ENCODE measurements at regions not wholly inside any gene's neighbourhood (a gene's known extent, or its start where the extent isn't known, plus 50 kb on each side); places are given as distances from the start of the nearest gene placed in this dataset.

DNA sequence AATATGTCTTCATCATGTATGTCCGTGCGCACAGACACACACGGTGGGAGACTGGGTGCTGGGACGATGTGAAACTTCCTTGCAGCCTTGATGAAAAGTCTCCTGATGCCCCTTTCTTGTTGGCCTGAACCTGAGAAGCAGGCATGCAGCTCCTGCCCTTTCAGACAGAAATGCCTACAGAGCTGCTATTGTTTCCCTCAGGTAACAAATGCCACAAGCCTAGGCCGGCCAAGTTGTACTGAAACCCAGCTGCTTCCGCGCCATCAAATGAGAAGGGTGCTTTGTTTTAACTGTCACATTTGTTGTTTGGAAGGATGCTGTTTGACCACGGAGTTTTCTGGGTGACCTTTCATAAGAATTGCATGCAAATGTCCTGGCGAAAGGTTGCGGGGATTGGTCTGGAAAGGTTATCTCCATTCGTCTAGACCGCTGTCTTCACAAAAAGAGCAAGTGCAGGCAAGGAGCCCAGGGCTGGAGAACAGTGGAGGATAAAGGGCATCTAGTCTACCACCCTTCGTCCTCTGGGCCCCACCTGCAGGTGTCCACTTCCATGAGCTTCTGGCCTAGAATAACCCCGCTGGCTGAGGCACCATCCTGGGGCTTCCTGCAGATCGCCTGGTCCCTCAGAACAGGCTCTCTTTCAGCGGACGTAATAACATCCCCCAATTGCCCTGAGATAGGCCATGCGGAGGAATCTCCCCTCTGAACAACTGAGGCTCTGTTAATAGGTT is 197.2 kb downstream of the SEMA6A start:
- no peak for TF ChIP-seq CTCF (IDR thresholded peaks at IDR 0.05; ENCODE audit: borderline replicate concordance, extremely low read depth, low read length, poor library complexity, severe bottlenecking)
- TF ChIP-seq EZH2 (IDR thresholded peaks at IDR 0.05; ENCODE audit: borderline replicate concordance, low read depth, low read length, severe bottlenecking) = no peak
